Nucleus accumbens (tissue), 56 donors: ENCODE measurements at regions not wholly inside any gene's neighbourhood (a gene's known extent, or its start where the extent isn't known, plus 50 kb on each side); places are given as distances from the start of the nearest gene placed in this dataset.

Experiments
- DNase-seq, 56 donors: peaks; one replicate each; lab custom pipeline; 2025; lab: John Stamatoyannopoulos, UW

- no peak for DNase-seq
These were observed 88.2 kb upstream of the OLFM3 start for GRCh38 chr1:102084771-102085535.

GRCh38 chr1:102083192-102083591 is 86.5 kb upstream of the OLFM3 start:
- no peak for DNase-seq

- no peak for DNase-seq
These were observed 78.1 kb upstream of the OLFM3 start for GRCh38 chr1:102074874-102075273.

- no peak for DNase-seq
These were observed 74.7 kb upstream of the OLFM3 start for GRCh38 chr1:102071451-102071850.

GRCh38 chr1:102050556-102050955 is 53.8 kb upstream of the OLFM3 start:
- DNase-seq, result no peak

- DNase-seq, result no peak
These were observed 51.0 kb upstream of the OLFM3 start for GRCh38 chr1:102047724-102048123.
